ENCODE measurements at regions not wholly inside any gene's neighbourhood (a gene's known extent, or its start where the extent isn't known, plus 50 kb on each side); places are given as distances from the start of the nearest gene placed in this dataset.

DNA sequence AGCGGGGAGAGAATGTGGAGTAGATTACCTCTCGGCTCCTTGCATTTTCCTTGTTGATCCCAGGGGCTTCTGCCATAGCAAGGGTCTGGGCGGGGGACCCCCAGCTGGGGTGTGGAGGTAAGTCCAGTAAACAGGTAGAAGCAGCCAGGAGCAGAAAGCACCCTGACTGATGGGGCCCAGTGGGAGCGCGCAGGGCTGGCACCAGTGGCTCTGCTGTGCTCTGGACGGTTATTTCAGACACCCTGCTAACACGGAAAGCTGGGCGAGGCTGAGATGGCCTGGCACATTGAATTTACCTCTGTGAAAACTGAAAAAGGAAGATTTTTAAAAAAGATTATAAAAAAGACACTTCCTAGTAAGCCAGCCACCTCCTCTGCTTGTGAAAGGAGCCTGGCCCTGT lies 88.4 kb upstream of the CALM2 start:
- DNase-seq = no peak

DNA sequence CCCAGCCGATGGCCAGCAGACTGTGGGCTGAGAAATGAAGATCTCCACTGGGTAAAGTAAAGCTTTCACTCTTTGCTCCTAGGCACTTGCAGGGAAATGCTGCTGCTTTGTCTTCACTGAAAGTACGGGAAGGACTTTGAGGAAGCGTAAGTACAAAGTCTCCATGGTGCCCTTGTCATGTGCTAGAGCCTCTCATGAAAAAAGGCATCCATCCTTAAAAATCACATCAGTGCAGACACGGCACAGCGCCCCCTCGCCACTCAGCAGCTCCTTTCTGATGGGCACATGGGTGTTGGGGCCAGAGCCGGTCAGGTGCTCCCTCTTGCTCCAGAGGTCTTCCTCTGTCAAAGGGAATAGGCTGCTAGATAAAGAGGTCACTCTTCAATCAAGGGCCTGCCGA lies 87.8 kb upstream of the CALM2 start:
- DNase-seq = no peak

DNA sequence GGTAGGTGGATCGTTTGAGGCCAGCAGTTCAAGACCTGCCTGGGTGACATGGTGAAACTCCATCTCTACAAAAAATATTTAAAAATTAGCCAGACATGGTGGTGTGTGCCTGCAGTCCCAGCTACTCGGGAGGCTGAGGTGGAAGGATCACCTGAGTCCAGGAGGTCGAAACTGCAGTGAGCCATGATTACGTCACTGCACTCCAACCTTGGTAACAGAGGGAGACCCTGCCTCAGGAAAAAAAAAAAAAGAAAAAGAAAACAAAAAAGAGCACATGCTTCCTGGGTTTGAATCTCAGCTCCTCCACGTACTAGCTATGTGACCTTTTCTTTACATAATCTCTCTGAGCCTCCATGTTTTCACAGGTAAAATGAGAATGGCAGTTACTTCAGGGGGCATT lies 86.3 kb upstream of the CALM2 start:
- no peak for DNase-seq

DNA sequence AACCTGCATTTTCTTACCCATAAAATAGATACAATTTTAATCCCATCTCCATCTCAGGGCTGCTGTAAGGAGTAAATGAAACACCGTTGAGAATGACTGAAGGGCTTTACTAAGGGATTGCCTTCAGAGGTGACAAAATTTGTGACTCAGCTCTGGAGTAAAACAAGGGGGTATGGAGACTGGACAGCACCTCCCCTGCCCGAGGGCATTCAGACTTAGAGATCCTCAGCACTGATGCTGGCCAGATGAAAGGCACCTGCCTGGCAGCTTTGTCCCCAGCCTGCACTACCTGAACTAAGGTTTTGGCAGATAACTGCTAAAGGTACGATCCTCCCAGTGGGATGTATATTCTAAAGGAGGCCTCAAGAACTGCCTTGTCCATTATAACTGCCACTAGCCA lies 84.7 kb upstream of the CALM2 start:
- DNase-seq = no peak

DNA sequence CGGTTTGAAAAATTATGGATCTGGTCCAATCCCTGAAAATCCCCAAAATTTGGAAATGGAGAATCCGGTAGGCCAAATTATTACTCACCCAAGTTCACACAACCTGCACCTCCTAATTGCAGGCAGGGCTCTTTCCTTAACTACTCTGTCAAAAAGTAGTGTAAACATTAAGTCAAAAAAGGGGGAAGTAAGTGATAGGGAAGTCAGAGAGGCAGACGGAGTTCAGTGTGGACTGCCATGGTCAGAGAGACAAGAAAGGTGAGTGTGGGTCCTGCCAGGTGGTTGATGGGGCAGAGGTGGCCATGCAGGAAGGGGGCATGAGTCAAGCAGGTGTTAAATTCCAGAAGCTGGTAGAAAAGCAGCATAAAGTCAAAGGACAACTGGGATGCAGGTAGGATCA lies 83.5 kb upstream of the CALM2 start:
- DNase-seq = no peak

DNA sequence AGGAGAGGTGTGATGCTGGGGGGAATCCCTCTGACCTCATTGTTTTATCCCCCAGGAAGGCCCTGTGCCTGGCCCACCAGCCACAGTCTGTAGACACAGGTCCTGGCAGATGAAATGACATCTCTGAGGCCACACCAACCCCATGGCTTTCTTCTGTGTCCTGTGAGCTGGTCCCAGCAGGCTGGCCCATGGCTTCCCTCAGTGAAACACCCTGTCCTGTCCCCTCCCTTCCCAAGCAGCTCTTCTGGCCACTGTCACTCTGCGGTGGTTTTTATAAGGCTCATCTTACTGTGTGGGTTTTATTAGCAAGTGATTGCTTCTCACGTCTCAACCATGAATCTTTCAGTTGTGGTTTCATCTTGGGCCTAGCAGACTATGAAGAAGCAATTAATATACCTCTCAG lies 81.6 kb upstream of the CALM2 start:
- DNase-seq = no peak

DNA sequence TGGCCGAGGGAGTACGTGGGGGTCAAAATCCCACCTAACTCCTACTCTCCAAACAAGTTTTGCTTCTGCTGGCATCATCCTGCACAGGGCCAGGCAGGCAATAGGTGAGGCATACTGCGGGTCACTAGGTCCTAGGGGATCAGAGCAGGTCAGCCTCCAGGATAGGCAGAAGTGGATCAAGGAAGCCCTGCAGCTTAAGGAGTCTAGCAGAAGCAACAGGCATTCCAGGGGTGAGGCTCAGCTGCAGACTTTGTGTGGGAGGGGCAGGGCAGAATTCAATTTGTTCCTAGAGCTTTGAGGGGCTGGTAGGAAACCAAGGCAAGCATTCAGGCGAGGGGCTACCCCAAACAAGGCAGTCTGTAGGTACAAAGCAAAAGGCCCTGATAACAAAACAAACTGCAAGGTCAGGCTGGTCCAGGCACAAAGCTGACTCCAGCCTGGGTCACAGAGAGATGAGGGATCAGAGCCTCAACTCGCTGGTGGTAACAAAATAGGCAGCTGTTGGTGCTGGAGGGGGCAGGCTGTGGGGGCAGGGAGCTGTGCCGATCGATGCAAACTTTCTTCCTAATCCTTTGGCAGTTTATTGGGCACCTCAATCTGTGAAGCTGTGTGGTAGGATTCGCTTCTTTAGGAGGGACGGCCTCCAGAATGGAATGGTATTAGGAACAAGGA lies 80.2 kb upstream of the CALM2 start:
- no peak for DNase-seq

DNA sequence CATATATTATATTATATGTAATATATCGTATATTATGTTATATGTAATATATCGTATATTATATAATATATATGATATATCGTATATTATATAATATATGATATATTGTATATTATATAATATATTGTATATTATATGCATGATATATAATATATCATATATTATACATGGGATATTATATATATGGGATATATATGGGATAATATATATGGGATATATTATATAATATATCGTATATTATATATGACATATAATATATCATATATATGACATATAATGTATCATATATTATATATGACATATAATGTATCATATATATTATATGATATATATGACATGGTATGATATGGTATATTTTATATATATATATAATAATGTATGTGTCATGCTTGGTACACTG lies 79.5 kb upstream of the CALM2 start:
- no peak for DNase-seq

DNA sequence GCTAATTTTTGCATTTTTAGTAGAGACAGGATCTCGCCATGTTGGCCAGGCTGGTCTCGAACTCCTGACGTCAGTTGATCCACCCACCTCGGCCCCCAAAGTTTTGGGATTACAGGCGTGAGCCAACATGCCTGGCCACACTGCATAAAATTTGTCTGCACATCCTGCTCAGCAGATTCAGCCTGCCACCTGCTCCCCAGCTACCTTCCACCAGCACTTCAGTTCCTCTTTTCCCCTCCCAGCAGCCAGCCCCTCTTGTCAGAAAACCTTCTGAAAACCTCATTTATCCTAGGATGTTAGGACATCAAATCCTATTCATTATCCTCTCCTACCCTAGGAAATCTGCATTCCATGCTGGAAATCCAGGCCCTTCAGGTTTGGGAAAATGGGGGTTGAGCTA lies 78.2 kb upstream of the CALM2 start:
- DNase-seq = no peak

DNA sequence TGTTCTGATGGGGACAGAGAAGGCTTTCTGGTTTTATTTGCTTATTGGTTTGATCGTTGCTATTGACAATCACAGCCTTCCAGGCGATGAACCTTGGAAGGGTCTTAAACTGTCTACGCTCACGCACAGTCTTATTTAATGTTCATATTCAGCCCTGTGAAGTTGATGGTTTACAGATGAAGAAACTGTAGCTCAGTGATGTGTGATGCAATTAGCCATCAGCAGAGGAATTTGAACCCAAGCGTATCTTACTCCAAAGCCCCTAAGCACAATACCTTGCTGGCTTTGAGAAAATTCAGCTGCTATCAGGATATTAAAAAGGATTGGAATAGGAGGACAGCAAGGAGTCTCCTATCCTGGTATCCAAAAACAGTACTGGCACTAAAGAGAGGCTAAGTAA lies 77.1 kb upstream of the CALM2 start:
- DNase-seq = no peak

DNA sequence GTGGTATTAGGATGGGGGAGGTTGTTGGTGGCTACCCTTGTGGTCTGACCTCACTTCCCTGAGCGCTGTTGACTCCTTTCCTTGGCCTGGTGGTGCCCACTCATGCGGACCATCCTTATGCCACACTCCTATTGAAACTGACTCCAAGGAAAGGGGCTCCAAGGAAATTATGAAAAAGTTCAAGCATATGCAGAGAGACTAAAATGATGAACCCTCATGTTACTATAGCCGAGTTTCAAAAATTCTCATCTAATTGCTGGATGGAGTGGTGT lies 75.0 kb upstream of the CALM2 start:
- no peak for DNase-seq

DNA sequence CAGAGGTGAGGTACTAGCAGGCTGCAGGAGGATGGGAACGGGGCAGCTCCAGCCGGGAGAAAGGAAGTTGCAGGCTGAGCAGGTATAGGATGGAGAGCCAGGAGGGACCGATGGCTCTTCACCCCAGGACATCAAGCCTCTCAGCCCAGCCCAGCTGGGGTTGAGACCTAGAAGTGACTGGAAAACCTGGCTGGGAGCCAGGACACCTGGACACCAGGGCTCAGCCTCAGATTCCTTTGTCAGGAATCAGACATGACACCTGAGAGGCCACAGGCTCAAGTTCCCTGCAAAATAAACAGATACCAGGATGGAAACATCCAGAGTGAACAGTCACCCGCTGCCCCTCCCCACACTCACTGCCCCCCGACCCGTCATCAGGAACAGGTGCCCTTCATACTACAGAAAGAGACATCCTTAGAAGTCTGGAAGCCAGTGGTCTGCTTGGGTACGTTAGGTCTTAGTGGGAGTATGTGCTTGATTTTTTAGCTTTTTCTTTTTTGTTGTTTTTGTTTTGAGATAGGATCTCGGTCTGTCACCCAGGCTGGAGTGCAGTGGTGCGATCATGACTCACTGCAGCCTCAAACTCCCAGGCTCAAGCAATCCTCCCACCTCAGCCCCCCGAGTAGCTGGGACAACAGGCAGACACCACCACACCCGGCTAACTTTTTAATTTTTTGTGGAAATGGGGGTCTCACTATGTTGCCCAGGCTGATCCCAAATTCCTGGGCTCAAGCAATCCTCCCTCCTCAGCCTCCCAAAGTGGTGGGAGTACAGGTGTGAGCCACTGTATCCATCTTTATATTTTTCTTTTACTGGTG lies 74.5 kb upstream of the CALM2 start:
- no peak for DNase-seq

DNA sequence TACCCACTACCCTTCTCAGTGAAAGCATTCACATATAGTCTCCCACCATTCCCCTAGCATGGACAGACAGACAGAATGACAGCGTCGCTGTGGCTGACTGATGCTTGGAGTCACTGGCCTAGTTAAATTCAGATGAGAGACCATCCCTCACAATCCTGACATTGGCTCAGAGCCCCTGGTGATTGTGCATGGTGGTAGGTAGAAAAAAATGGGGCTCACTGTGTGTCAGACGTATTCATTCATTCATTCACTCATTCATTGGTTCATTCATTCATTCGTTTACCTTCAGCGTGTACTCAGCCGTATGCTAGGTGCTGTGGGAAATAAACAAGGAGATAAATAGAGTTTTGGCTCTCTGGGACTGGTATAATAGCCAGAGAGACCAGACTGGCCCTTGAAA lies 73.6 kb upstream of the CALM2 start:
- DNase-seq = no peak

DNA sequence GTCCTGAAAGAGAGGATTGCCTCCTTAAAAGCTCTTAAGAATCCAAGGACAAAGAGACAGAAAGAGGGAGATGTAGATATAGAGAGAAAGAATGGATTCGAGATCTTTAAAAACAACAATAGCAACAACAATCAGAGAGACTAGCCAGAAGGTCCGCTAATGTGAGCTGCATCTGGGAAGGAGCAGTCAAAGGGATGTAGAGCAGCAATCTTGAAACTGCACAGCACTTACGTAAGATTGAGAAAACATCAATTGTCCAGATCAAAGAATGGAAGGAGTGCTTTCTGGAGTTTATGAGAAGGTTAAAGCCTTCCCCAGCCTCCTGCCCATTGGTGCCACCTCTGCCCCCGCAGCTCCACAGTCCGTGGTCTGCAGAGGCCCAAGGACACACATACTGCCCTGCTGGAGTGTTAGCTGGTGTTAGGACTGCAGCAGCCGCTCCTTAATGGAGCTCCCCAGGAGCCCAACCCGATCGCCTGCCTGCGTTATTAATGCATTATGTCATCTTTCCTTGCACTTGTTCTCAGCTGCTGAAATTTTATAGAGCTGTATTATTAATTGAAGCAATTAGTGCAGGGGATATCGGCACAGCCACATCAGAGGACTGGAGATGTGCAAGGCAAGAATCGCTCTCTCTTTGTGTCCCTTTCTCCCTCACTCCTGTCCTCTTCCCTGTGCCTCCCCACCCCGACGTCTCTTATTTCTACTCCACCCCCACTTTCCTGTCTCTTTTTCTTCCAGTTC lies 73.0 kb upstream of the CALM2 start:
- DNase-seq = no peak

DNA sequence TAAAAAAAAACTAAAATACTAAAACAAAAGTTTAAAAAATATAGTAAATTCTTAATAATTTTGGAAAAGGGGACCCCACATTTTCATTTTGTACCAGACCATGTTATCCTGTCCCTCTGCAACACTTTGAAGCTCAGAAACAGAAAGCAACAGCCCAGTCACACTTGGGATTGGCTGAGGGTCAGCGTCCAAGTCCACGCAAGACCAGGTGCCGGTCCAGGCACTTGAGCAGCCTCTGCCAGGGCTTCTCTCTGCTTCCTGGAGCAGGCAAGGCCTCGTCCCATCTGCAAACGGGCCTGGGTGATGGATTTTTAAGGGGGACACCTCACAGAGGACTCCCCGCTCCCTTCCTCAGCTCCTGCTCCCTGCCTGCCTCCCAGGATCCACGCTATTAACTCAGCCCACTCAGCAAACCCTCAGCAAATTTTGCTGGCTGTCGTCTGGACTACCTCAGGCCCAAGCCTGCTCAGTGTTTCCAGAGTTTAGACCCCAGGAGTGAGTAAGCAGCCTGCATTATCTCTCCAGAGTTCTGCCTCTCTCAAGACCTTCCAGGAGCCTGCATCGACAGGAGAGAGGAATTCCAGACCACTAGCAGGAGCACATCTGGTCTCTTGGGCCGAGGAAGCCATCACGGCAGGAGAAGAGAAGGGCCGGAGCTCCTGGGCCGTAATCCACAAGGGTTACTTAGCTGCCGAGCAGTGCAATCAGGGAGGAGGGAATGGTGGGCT lies 67.4 kb upstream of the CALM2 start:
- no peak for DNase-seq

DNA sequence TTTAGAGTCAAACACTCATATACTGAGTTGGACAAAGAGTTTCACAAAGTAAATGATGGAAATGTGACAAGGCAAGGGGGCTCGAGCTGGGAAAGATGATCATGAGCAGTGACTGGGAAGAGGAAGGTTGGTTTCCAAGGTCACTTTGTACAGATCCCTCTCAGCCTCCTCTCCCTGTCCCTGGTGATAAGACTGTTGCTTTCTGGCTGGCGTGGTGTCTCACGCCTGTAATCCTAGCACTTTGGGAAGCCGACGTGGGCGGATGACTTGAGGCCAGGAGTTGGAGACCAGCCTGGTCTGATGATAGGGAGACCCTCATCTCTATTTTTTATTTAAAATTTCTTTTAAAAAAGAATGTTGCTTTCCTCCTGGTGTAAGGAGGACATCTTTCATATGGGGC lies 65.4 kb upstream of the CALM2 start:
- no peak for DNase-seq

DNA sequence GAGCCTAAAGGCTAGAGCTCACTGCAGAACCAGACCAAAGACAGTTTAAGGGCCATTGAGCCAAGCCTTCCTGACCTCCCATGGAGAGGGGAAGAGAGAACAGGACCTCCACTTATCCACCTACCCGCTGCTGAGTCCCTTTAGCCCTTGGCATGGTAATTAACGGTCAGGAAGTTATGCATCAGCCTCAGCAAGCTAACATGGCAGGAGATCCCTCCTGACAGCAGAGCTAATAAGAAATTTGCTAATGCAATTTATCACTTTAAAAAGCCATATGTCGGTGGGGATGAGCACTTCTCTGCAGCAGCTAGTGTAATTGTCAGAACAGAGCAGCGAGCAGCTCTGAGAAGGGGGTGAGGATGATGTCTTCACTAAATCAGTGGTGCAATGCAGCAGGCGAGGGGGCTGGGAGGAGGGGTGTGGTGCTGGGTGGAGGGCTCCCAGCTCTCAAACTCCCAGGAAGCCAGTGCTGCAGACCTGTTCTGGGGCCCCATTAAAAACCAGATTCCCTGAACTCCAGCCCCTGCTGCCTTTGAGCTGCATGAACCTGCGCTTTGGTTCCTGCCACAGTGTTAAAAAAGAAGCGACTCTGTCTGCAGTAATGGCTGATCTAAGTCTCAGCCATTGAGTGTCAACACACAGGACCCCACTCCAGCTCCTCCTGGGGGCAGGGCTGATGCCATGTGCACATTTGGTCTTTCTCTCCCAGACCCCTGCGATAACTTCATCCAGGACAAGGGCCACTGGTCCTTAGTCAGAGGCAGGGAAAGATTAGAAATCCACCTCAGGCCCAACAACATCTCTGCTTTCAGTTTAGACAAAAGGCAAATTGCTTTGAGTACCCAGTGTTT lies 63.0 kb upstream of the CALM2 start:
- no peak for DNase-seq

DNA sequence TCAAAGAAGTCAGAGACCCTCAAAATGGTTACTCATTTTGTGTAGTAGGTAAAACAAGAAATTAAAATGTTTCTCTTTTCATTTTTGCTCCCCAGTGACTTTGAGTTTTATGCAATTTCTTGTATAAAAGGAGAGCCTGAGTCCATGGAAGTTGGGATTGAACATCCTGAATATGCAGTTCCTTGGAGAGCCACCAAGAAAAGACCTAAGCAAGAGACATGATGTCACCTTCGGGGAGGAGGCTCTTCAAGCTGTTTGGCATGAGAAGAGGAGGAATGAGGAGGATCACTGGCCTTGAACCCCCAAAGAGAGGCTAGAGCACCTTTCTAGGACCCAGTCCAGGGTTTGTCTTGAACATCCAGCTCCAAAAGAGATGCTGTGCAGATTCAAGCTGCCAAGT lies 62.3 kb upstream of the CALM2 start:
- DNase-seq = no peak

DNA sequence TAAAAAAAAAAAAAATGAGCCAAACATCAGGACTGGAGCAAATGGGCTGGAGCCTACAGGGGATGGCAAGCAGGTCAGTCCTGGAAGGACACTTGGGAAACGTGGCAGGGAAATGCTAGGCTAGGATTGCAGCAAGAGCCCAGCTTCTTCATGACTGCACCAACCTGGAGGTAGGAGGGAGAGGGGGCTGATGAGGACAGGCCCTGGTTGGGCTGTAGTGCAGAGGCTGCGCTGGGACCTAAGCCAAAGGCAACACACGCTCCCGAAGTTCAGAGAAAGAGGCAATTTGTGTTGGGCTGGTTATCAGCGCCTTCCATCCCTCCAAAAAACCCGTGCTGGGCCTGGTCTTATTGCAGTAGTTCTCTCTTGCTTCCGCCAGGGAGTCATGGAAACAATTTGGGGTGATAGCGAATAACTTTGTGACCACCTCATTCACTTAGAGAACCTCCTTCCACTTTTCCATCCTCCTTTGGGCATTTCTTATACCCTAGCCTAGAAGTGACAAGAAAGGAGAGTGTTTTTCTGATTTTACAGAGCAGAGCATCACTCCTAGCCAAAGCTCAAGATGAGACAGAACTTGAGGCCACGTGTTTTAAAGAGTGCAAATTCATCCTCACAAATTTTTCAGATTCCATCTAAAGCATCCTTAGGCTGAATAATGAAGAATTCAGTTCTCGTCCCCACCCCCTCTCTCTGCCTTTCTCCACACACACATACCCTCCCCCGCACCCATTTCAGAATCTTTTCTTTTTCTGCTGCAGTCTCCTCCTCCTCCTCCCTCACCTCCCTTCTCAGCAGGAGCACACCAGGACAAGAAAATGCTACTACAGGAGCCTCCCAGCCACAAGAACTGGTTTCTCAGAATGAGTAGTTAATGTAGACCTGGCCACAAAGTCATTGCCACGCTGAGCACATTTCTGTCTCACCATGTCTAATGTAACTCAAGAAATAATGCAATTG lies 61.3 kb upstream of the CALM2 start:
- DNase-seq = no peak

DNA sequence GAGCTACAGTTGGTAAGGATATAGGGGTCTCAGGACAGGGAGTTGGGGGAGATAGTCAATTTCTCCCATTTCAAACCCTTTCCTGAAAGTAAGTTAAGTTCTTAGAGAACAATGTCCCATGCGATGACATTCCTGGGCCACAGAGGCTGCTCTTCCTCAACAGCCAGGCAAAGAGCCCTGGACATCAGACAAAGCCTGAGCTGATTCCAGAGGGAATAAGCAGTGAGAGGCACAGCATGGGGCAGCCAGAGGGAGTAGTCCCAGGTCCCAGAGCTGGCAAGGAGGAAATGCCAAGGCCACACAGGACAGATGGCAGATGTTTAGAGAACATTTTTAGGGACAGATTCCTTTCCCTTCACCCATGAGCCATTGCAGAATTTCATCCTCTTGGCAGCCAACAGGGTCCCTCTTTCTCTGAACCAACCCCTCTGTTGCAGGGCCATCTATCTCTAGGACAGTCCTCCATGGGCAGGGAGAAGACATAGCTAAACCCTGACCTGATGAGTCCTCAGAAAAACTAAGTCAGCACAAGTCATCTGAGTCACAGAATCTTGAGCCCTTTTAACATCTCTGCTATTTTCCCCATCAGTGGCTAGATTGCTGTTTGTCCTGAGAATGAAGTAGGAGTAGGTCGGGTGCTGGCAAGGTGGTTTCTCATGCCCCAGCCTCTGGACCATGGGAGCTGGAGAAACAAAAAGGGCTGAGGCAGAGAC lies 60.3 kb upstream of the CALM2 start:
- DNase-seq = no peak

DNA sequence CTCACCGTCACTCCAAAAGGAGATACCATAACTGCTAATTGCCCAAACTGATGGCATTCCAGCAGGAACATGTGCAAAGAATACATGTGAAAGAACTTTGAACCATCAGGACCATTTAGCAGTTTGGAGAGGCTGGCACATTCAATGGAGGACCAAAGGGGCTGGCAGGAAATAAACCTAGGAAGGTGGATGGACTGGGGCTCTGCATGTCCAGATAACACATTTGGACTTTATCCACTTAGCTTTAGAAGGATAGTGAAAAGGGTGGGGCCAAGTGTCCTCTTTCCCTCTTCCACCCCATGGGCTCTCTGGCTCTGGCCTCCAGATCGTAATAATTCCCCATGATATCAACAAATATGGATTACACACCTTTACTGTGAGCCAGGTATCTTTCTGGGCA lies 58.8 kb upstream of the CALM2 start:
- no peak for DNase-seq

All from CD4-positive, alpha-beta T cell treated with Interleukin-10 for 1 hour (primary cell).